ENCODE measurements at regions not wholly inside any gene's neighbourhood (a gene's known extent, or its start where the extent isn't known, plus 50 kb on each side); places are given as distances from the start of the nearest gene placed in this dataset.
"Not testable (repeated sequence)": the region's sequence is repeated elsewhere in the genome, so short reads cannot be mapped to it uniquely, and the experiment has no call there.

- no peak for DNase-seq
Measured at GRCh38 chr11:81970886-81971285, 762.8 kb downstream of the FAM181B start.

DNA sequence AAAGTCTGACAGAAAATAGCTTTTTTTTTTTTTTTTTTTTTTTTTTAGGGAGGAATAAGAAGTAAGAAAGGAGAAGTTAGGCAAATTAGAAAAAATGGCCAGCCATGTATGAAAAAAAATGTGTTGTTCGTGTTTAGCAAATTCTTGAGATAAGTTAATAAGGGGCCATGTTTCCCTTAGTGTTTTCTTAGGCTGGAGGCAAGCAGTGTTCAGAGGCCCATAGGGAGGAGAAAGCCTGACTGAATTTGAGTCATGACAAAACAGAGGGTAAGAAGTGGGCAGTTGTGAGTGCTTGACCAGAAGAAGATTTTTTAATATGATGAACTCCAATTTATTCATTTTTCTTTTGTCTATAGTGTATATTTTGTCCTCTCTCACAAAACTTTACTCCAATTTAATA, 766.4 kb downstream of the FAM181B start:
- no peak for DNase-seq

- no peak for DNase-seq
Measured at GRCh38 chr11:81966340-81966739, 767.3 kb downstream of the FAM181B start.

- DNase-seq, result no peak
Measured at GRCh38 chr11:81963018-81963417, 770.6 kb downstream of the FAM181B start.

DNA sequence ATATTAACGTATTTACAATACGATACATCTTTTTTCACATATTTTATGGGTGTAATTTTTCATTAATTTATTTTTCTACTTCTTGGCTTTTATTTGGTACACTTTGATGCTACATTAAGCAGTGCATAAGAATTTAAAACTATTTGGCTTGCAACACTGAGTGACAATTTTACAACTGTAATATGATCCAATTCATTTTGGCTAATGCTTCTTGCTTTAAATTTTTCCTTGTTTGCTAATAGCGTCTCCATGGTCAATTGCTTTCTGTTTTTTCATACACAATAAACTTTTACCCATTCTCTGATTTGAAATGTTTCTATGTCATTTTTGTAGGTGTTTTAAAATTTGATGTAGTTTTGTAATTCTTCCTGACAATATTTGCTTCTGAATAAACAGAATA, 773.2 kb downstream of the FAM181B start:
- DNase-seq, result no peak

GRCh38 chr11:81959341-81959740, 774.3 kb downstream of the FAM181B start:
- no peak for DNase-seq

DNA sequence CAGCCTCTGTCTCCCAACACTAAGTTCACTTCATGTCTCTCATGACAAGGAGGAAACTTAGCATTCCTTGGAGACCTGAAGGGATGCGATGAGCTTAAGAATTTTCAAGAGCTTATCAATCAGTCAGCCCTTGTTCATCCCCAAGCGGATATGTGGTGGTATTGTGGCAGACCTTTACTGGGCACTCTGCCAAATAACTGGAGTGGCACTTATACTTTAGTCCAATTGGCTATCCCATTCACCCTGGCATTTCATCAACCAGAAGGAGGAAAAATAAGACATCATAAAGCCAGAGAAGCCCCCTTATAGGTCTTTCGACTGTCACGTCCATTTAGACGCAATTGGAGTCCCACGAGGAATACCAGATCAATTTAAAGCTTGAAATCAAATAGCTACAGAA, 779.4 kb downstream of the FAM181B start:
- not testable (repeated sequence) for DNase-seq

DNA sequence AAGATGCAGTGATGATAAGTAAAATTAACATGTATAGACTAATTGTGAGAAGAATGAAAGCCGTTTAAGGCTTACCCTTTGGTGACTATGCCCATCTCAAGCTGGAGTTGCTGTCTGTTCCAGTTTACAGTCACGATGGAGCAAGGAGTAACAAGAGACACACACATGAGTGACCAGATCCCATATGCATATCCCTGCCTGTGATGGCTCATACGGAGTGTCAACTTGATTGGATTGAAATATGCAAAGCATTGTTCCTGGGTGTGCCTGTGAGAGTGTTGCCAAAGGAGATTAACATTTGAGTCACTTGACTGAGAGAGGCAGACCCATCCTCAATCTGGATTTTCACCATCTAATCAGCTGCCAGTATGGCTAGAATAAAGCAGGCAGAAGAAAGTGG, 786.8 kb downstream of the FAM181B start:
- DNase-seq, result no peak

DNA sequence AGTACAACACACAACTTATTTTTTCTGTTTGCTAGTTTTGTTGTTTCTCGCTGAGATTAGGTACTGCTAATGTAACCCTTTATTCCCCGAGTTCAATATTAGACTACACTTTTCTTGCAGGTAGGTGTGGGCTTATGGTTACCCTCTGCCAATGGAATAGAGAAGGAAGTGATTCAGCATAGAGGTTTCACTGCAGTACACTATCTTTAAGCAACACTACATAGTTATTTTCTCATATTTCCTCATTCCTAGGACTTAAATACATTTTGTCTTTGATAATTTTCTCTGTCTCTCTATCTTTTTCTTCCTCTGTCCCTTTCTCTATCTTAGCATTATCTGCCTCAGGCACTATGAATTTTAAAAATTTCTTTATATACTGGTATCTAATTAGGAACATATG, 791.0 kb downstream of the FAM181B start:
- DNase-seq, result no peak

GRCh38 chr11:81941998-81942397, 791.7 kb downstream of the FAM181B start:
- DNase-seq, result no peak

DNA sequence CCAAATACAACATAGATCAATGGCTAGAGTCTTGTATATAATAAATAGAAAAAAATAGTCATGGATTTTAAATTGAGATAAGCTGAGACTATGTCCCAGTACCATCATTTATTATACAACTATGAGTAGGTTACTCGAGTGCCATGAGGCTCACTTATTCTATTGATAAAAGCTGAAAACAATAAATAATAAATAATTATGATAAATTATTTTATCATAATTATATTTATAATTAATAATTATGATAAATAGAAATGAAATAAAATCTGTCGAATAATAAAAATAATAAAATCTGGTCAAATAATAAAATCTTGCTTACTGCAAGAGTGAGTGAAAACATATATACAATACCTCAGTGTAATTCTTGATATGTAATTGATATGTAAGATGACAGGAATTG, 801.4 kb downstream of the FAM181B start:
- no peak for DNase-seq

DNA sequence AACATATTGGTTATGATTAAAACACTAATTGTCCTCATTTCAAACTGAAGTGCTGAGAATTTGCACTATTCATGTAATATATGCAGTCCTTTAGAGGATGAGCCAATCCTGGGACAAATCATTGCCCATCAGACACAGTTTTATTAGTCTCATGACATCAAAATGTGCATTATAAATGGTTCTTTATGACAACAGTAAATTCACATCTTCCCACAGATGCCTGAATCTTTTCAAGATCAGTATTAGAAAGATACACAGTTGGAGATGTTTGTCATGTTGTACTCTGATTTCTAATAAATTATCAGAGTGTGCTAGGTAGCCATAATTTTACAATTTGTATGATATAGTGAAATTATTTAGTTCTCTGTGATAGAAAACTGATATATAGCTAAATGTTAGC, 813.5 kb downstream of the FAM181B start:
- DNase-seq, result no peak

DNA sequence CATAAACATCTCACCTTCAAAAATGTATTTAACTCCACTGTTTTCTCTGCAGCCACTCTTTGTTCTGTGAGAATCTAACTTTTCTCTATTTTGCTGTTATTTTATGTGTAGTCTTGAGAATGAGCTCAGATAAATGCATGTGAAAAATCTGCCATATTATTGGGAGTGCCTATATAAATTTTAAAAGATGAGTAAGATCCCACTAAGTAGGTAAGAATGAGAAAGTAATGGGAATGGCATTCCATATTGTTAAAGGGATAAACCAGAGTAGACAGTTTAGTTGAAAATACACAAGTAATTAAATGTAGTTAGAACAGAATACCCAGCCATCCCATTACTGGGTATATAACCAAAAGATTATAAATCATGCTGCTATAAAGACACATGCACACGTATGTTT, 817.2 kb downstream of the FAM181B start:
- DNase-seq, result no peak

DNA sequence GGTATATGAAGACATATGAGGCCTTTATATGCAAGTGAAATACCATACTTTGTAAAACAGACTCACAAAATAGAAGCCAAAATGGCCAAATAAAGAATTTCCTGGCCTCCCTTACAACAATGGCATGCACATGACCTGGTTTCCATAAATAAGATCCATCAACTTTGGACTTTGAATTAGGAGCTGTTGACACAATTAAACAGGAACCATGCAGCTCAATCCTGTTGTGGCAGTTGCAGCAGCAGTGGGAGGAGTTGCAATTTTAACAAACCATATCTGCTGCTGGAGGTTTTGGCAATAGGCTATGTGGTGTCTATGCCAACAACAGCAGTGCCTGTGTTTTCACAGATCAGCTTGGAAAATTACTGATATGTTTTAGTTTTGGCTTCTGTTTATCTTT, 818.6 kb downstream of the FAM181B start:
- DNase-seq, result no peak

GRCh38 chr11:81913793-81914192, 819.9 kb downstream of the FAM181B start:
- DNase-seq, result no peak

- no peak for DNase-seq
Measured at GRCh38 chr11:81907996-81908395, 825.7 kb downstream of the FAM181B start.

GRCh38 chr11:81899156-81899555, 834.5 kb downstream of the FAM181B start:
- no peak for DNase-seq

DNA sequence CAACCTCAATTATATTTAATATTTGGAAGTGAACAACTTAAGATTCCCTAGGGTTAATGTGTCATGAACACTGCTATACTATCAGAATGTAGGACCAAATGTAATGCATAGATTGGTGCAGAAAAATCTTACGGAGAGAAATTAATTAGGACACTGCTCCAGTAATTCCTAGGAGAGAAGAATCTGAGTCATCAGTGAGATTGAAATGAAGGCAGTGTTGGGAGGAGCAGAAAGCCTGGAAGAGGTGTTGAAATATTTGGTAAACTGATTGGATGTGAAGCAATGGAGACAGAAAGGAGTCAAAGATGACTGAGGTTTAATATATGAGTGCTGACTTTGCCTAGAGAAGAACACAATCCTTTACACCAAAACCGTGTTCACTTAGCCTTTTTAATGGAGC, 836.0 kb downstream of the FAM181B start:
- DNase-seq, result no peak

GRCh38 chr11:81895258-81895657, 838.4 kb downstream of the FAM181B start:
- no peak for DNase-seq

DNA sequence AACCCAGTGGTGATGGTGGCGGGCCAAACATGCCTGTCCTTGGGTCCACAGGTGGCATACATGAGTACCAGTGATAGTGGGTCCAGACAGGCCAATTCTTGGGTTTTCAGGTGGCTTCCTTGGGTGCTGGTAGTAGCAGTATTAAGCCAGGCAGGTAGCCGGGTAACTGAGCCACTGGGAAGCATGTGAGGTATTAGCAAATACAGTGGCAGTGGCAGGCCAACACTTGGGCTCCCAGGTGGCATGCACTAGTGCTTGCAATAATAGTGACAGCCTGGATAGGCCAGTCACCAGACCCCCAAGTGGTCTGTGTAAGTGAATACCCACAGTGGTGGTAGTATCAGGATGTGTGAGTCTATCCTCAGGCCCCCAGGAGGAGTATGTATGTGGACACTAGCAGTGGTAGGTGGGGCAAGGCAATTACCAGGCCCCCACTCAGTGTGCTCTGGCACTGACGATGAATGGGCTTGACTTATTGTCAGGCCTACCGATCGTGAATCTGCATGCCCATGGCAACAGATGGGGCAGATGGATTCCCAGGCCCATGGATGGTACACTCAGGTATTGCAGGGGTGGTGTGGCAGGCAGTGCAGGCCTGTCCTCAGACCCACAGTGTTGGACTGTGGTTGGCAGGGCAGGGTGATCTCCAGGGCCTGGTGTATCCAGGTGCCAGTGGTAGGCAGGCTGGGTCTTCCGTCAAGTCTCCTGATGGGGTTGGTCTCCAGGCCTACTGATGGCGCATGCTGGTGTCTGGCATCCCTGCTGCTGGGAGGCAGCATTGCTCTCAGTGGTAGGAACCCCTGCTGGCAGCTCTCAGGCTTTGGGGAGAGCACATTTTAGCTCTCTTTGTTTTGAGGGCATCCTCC, 840.7 kb downstream of the FAM181B start:
- no peak for DNase-seq

GRCh38 chr11:81888391-81888790, 845.3 kb downstream of the FAM181B start:
- no peak for DNase-seq

- no peak for DNase-seq
Measured at GRCh38 chr11:81887671-81888070, 846.0 kb downstream of the FAM181B start.

DNA sequence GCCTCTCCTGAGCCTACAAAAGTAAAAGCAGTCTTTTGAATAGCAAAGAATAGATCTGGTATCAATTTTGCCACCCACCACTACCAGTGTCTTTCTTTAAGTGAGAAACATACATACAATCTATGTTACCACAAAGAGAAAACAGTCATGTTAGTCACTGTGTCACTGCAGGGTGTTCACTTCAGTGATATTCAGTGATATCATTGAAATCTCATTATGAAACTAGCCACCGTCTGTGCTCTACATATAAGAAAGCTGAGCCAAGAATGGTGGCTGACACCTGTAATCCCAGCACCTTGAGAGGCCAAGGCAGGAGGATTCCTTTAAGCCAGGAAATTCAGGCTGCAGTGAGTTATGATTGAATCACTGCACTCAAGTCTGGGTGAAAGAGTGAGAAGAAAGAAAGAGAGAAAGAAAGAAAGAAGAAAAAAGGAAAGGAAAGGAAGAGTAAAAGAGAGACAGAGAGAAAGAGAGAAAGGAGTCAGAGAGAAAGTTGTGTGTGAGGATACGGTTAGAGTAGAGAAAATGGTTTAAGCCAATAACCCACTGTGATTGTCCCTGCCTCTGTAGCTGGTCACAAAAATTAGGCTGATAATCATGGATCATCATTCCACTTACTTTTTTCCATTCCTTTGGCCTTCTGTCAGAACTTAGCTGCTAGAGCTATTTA, 847.1 kb downstream of the FAM181B start:
- no peak for DNase-seq

DNA sequence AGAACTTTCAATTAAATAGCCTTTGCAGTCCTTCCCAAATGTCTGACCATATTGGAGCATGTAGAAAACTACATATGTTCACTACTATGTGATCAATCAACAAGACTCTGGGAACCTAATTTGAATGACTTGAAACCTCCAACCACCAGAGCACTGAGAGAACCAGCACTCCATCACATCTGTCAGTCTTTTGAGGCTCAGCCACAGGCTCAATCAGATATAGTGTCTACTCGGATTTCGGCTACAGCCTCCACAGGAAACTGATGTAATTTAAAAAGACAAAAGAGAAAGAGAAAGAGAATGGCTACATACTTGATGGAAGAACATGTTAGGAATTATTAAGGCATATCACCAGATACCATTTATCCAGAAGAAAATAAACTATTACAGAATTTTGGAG, 859.0 kb downstream of the FAM181B start:
- DNase-seq, result no peak

GRCh38 chr11:81870815-81871214, 862.8 kb downstream of the FAM181B start:
- no peak for DNase-seq
